ENCODE measurements at regions not wholly inside any gene's neighbourhood (a gene's known extent, or its start where the extent isn't known, plus 50 kb on each side); places are given as distances from the start of the nearest gene placed in this dataset.

- no peaks in the 10 kb centered on the region for H3K27me3 ChIP-seq (ENCODE audit: insufficient read depth, low read length)
- DNase-seq (ENCODE audit: low read depth, low spot score) (no peak), ATAC-seq (no peak)
- H3K9ac ChIP-seq (ENCODE audit: low read length), result no peak overlapping the region
- POLR2A ChIA-PET, result no interaction called here
- no peak overlapping the region for H2AFZ ChIP-seq (ENCODE audit: low read depth, low read length, poor library complexity, severe bottlenecking)
- TF ChIP-seq, protein P1, sequence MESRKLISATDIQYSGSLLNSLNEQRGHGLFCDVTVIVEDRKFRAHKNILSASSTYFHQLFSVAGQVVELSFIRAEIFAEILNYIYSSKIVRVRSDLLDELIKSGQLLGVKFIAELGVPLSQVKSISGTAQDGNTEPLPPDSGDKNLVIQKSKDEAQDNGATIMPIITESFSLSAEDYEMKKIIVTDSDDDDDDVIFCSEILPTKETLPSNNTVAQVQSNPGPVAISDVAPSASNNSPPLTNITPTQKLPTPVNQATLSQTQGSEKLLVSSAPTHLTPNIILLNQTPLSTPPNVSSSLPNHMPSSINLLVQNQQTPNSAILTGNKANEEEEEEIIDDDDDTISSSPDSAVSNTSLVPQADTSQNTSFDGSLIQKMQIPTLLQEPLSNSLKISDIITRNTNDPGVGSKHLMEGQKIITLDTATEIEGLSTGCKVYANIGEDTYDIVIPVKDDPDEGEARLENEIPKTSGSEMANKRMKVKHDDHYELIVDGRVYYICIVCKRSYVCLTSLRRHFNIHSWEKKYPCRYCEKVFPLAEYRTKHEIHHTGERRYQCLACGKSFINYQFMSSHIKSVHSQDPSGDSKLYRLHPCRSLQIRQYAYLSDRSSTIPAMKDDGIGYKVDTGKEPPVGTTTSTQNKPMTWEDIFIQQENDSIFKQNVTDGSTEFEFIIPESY (IDR thresholded peaks at IDR 0.05; ENCODE audit: extremely low read depth, insufficient replicate concordance, low read length), result no peak
- no peak for TF ChIP-seq ZFX (IDR thresholded peaks at IDR 0.05)
- TF ChIP-seq EZH2phosphoT487 (IDR thresholded peaks at IDR 0.05; ENCODE audit: borderline replicate concordance), result no peak
- TF ChIP-seq CTCF (IDR thresholded peaks at IDR 0.05 in 2 of 3, conservative IDR thresholded peaks at IDR 0.05 in 1 of 3; ENCODE audit: borderline replicate concordance in 1 of 3, insufficient read depth in 1 of 3, low read depth in 2 of 3, low read length in 2 of 3), result no peak
- TF ChIP-seq CBX3 (IDR thresholded peaks at IDR 0.05; ENCODE audit: low read depth), result no peak
- TF ChIP-seq POLR2A (IDR thresholded peaks at IDR 0.05; ENCODE audit: borderline replicate concordance, extremely low read depth, insufficient read depth, insufficient read length), result no peak
- no peak for TF ChIP-seq ELF1 (IDR thresholded peaks at IDR 0.05; ENCODE audit: borderline replicate concordance, low read depth)
- TF ChIP-seq SP1 (IDR thresholded peaks at IDR 0.05; ENCODE audit: low read depth), result no peak
- no peak for TF ChIP-seq EZH2 (IDR thresholded peaks at IDR 0.05)
- TF ChIP-seq TCF7L2 (IDR thresholded peaks at IDR 0.05; ENCODE audit: borderline replicate concordance, extremely low read depth, insufficient read depth, insufficient read length), result no peak
- TF ChIP-seq CEBPB (IDR thresholded peaks at IDR 0.05; ENCODE audit: low read depth), result no peak
- TF ChIP-seq, protein P2, sequence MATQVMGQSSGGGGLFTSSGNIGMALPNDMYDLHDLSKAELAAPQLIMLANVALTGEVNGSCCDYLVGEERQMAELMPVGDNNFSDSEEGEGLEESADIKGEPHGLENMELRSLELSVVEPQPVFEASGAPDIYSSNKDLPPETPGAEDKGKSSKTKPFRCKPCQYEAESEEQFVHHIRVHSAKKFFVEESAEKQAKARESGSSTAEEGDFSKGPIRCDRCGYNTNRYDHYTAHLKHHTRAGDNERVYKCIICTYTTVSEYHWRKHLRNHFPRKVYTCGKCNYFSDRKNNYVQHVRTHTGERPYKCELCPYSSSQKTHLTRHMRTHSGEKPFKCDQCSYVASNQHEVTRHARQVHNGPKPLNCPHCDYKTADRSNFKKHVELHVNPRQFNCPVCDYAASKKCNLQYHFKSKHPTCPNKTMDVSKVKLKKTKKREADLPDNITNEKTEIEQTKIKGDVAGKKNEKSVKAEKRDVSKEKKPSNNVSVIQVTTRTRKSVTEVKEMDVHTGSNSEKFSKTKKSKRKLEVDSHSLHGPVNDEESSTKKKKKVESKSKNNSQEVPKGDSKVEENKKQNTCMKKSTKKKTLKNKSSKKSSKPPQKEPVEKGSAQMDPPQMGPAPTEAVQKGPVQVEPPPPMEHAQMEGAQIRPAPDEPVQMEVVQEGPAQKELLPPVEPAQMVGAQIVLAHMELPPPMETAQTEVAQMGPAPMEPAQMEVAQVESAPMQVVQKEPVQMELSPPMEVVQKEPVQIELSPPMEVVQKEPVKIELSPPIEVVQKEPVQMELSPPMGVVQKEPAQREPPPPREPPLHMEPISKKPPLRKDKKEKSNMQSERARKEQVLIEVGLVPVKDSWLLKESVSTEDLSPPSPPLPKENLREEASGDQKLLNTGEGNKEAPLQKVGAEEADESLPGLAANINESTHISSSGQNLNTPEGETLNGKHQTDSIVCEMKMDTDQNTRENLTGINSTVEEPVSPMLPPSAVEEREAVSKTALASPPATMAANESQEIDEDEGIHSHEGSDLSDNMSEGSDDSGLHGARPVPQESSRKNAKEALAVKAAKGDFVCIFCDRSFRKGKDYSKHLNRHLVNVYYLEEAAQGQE (IDR thresholded peaks at IDR 0.05; ENCODE audit: low read depth), result no peak
- no peak for TF ChIP-seq YY1 (IDR thresholded peaks at IDR 0.05; ENCODE audit: extremely low read depth, insufficient replicate concordance, low read depth, low read length)
- TF ChIP-seq ZNF274 (IDR thresholded peaks at IDR 0.05; ENCODE audit: low read depth, low read length), result no peak
- no peak for TF ChIP-seq FOSL1 (IDR thresholded peaks at IDR 0.05; ENCODE audit: low read depth)
- no peak for TF ChIP-seq JUND (IDR thresholded peaks at IDR 0.05)
- RAD21 ChIA-PET (ENCODE audit: low non-redundant PET in 1 of 2, low total read pairs in 2 of 2, uncharacterized antibody in 2 of 2, unreplicated experiment in 2 of 2), result no interaction called here
- no peaks in the 10 kb centered on the region for H3K79me2 ChIP-seq (ENCODE audit: insufficient read depth, low read length)
- no peaks in the 10 kb centered on the region for H3K9me2 ChIP-seq (ENCODE audit: insufficient read depth)
- H3K9me3 ChIP-seq (ENCODE audit: control insufficient read depth in 1 of 2, insufficient read depth in 1 of 2, low read depth in 1 of 2, low read length in 2 of 2), result no peaks in the 10 kb centered on the region
- H4K20me1 ChIP-seq (ENCODE audit: insufficient read depth), result no peaks in the 10 kb centered on the region
- H3K4me1 ChIP-seq (ENCODE audit: control insufficient read depth in 1 of 2, insufficient read depth in 2 of 2, low read length in 2 of 2), result no peaks in the 10 kb centered on the region
- no peaks in the 10 kb centered on the region for H3K36me3 ChIP-seq (ENCODE audit: control insufficient read depth in 1 of 2, insufficient read depth in 2 of 2, low read length in 2 of 2)
- H3K4me2 ChIP-seq (ENCODE audit: low read length), result no peak overlapping the region
- CTCF ChIA-PET, result no interaction called here
- H3K4me3 ChIP-seq (replicated peaks in 1 of 2; ENCODE audit: low read depth in 1 of 2, low read length in 2 of 2), result no peak overlapping the region
- no peak overlapping the region for H3K27ac ChIP-seq (ENCODE audit: low read depth, low read length)
- intact Hi-C loops (cut with micrococcal nuclease), result no loop called here
- no TSS peak for BruUV-seq (replicated peaks)
Observed at GRCh38 chr3:23028294-23028693, 174.8 kb upstream of the UBE2E2 start.
